H9 (cell line): ENCODE measurements at regions not wholly inside any gene's neighbourhood (a gene's known extent, or its start where the extent isn't known, plus 50 kb on each side); places are given as distances from the start of the nearest gene placed in this dataset.

Experiments
- DNase-seq: peaks from one replicate; pipeline ENCODE4 v3.0.0-alpha.2; 2017
- H2AFZ ChIP-seq: one replicate; pipeline ENCODE4 v1.6.1; 2013; ENCODE audit warnings: mild to moderate bottlenecking, low read length, control low read depth, moderate library complexity
- H2AK5ac ChIP-seq: 2 replicates; pipeline ENCODE4 v1.6.1; 2013; ENCODE audit warnings: low read length, control low read depth, mixed read lengths; ENCODE audit not compliant: insufficient read length
- H2BK120ac ChIP-seq: one replicate; pipeline ENCODE4 v1.6.1; 2013; ENCODE audit warnings: low read depth, mild to moderate bottlenecking, low read length, control low read depth, inconsistent platforms; ENCODE audit not compliant: poor library complexity, severe bottlenecking
- H2BK12ac ChIP-seq: 2 replicates; pipeline ENCODE4 v1.6.1; 2013; ENCODE audit warnings: low read length, control low read depth, mixed read lengths, low read depth; ENCODE audit not compliant: insufficient read length
- H2BK15ac ChIP-seq: 2 replicates; pipeline ENCODE4 v1.6.1; 2013; ENCODE audit warnings: low read depth, low read length, control low read depth
- H2BK20ac ChIP-seq: one replicate; pipeline ENCODE4 v1.6.1; 2013; ENCODE audit warnings: low read depth, mild to moderate bottlenecking, low read length, control low read depth, inconsistent platforms; ENCODE audit not compliant: poor library complexity, severe bottlenecking
- H2BK5ac ChIP-seq: 2 replicates; pipeline ENCODE4 v1.6.1; 2013; ENCODE audit warnings: low read length, control low read depth, mixed read lengths; ENCODE audit not compliant: insufficient read length
- H3K14ac ChIP-seq: 2 replicates; pipeline ENCODE4 v1.6.1; 2013; ENCODE audit warnings: low read length, control low read depth; ENCODE audit not compliant: insufficient read depth
- H3K18ac ChIP-seq: 2 replicates; pipeline ENCODE4 v1.6.1; 2013; ENCODE audit warnings: low read depth, mild to moderate bottlenecking, mixed read lengths, low read length, control low read depth; ENCODE audit not compliant: insufficient read length
- H3K23ac ChIP-seq: 2 replicates; pipeline ENCODE4 v1.6.1; 2013; ENCODE audit warnings: low read length, control low read depth, mixed read lengths, low read depth; ENCODE audit not compliant: insufficient read length
- H3K23me2 ChIP-seq: 2 replicates; pipeline ENCODE4 v1.6.1; 2013; ENCODE audit warnings: low read depth, mild to moderate bottlenecking, mixed read lengths, low read length, control low read depth; ENCODE audit not compliant: insufficient read length, poor library complexity, severe bottlenecking
- H3K27ac ChIP-seq: 2 replicates; pipeline ENCODE4 v1.5.1; 2013; ENCODE audit warnings: low read length, control low read depth, mixed read lengths, low read depth; ENCODE audit not compliant: insufficient read length
- H3K27me3 ChIP-seq: 2 replicates; pipeline ENCODE4 v1.6.1; 2013; ENCODE audit warnings: low read length, control low read depth, inconsistent platforms; ENCODE audit not compliant: insufficient read depth
- H3K4ac ChIP-seq: 2 replicates; pipeline ENCODE4 v1.6.1; 2013; ENCODE audit warnings: low read depth, mild to moderate bottlenecking, control low read depth, inconsistent platforms, low read length, moderate library complexity
- H3K4me1 ChIP-seq: 2 replicates; pipeline ENCODE4 v1.6.1; 2013; ENCODE audit warnings: low read length, control low read depth, inconsistent platforms; ENCODE audit not compliant: insufficient read depth
- H3K4me2 ChIP-seq: 2 replicates; pipeline ENCODE4 v1.6.1; 2013; ENCODE audit warnings: low read length, control low read depth, mixed read lengths; ENCODE audit not compliant: insufficient read length, insufficient read depth
- H3K56ac ChIP-seq: 2 replicates; pipeline ENCODE4 v1.6.1; 2013; ENCODE audit warnings: low read depth, mild to moderate bottlenecking, mixed read lengths, low read length, control low read depth; ENCODE audit not compliant: insufficient read length
- H3K79me1 ChIP-seq: 2 replicates; pipeline ENCODE4 v1.6.1; 2013; ENCODE audit warnings: low read depth, mild to moderate bottlenecking, moderate library complexity, low read length, control low read depth, inconsistent platforms; ENCODE audit not compliant: insufficient read depth, poor library complexity, severe bottlenecking
- H3K79me2 ChIP-seq: 2 replicates; pipeline ENCODE4 v1.6.1; 2013; ENCODE audit warnings: low read length, control low read depth, inconsistent platforms; ENCODE audit not compliant: insufficient read depth
- H3K9ac ChIP-seq: 2 replicates; pipeline ENCODE4 v1.6.1; 2013; ENCODE audit warnings: low read length, control low read depth, mixed read lengths; ENCODE audit not compliant: insufficient read length; ENCODE audit errors: extremely low read depth
- H3K9me3 ChIP-seq: one replicate; pipeline ENCODE4 v1.6.1; 2013; ENCODE audit warnings: low read depth, low read length, inconsistent platforms; ENCODE audit not compliant: control insufficient read depth
- H3T11ph ChIP-seq: one replicate; pipeline ENCODE4 v1.6.1; 2013; ENCODE audit warnings: mild to moderate bottlenecking, low read length, control low read depth, inconsistent platforms
- H4K20me1 ChIP-seq: one replicate; pipeline ENCODE4 v1.6.1; 2013; ENCODE audit not compliant: control insufficient read depth, insufficient read length, insufficient read depth
- H4K5ac ChIP-seq: 2 replicates; pipeline ENCODE4 v1.6.1; 2013; ENCODE audit warnings: low read depth, mild to moderate bottlenecking, mixed read lengths, low read length, control low read depth; ENCODE audit not compliant: insufficient read length
- H4K8ac ChIP-seq: replicated peaks from 2 replicates; pipeline ENCODE4 v1.6.1; 2013; ENCODE audit warnings: low read length, control low read depth, mixed read lengths, low read depth; ENCODE audit not compliant: insufficient read length
- H4K91ac ChIP-seq: 2 replicates; pipeline ENCODE4 v1.6.1; 2013; ENCODE audit warnings: low read depth, mild to moderate bottlenecking, moderate library complexity, mixed read lengths, low read length, control low read depth; ENCODE audit not compliant: insufficient read length
- H3K27ac Mint-ChIP-seq, 3 experiments: 2 replicates in 2 of 3; 3 replicates in 1 of 3; pipeline ENCODE4 v1.8.0; 2020 to 2021; ENCODE audit warnings: mixed read lengths in 3 of 3, mild to moderate bottlenecking in 1 of 3, moderate library complexity in 1 of 3
- H3K27me3 Mint-ChIP-seq: 2 replicates; pipeline ENCODE4 v1.8.0; 2021; ENCODE audit warnings: low read depth, mild to moderate bottlenecking, moderate library complexity, mixed read lengths
- H3K36me3 Mint-ChIP-seq, 3 experiments: 2 replicates in 2 of 3; 3 replicates in 1 of 3; pipeline ENCODE4 v1.8.0; 2020 to 2021; ENCODE audit warnings: low read depth in 3 of 3, mixed read lengths in 3 of 3; ENCODE audit not compliant: insufficient read depth in 1 of 3
- H3K4me1 Mint-ChIP-seq, 2 experiments: 2 replicates each; pipeline ENCODE4 v1.8.0; 2020; ENCODE audit warnings: mixed read lengths in 2 of 2
- H3K4me3 Mint-ChIP-seq, 2 experiments: 2 replicates in 1 of 2; 3 replicates in 1 of 2; pipeline ENCODE4 v1.8.0; 2020 to 2021; ENCODE audit warnings: mild to moderate bottlenecking in 2 of 2, mixed read lengths in 2 of 2, moderate library complexity in 1 of 2
- H3K9me3 Mint-ChIP-seq, 2 experiments: 2 replicates in 1 of 2; 3 replicates in 1 of 2; pipeline ENCODE4 v1.8.0; 2020; ENCODE audit warnings: mild to moderate bottlenecking in 2 of 2, mixed read lengths in 2 of 2, moderate library complexity in 1 of 2
- CTCF ChIP-seq: fragments of 200-600 bp; sonication (generic); conservative IDR thresholded peaks from 3 replicates; pipeline ENCODE4 v1.8.0; 2021; ENCODE audit warnings: antibody characterized with exemption, mild to moderate bottlenecking
- WGBS: extraction: QIAGEN DNeasy Blood & Tissue Kit; methylation state at CpG from one replicate; pipeline ENCODE4 v1.1.7; 2013; ENCODE audit warnings: missing lambda C conversion rate, low lambda C conversion rate, mixed read lengths; ENCODE audit not compliant: insufficient read length; ENCODE audit errors: extremely low coverage; 5-methylcytosine and 5-hydroxymethylcytosine counted together

GRCh38 chr7:63087575-63088190, 911.0 kb upstream of the ZNF722 start:
- Histone ChIP-seq H3K23me2 (no peaks in the 10 kb centered on the region), H2BK5ac (no peak overlapping the region), H3K9ac (no peak overlapping the region), H3K4ac (no peak overlapping the region), H3K27me3 (no peaks in the 10 kb centered on the region), H2AK5ac (no peak overlapping the region), H3K79me2 (no peaks in the 10 kb centered on the region), H3K18ac (no peak overlapping the region), H3K56ac (no peak overlapping the region), H4K5ac (no peak overlapping the region), H3K23ac (no peak overlapping the region), H2AFZ (no peak overlapping the region), H2BK20ac (no peak overlapping the region), H2BK15ac (no peak overlapping the region), H3T11ph (no peak overlapping the region), H3K4me1 (no peaks in the 10 kb centered on the region), H4K91ac (no peak overlapping the region), H2BK120ac (no peak overlapping the region), H3K27ac (no peak overlapping the region), H3K79me1 (no peaks in the 10 kb centered on the region), H2BK12ac (no peak overlapping the region), H3K14ac (no peak overlapping the region), H4K8ac (no peak overlapping the region), H3K9me3 (peaks cover 68% of the 10 kb centered on the region), H3K4me2 (no peak overlapping the region), H4K20me1 (no peaks in the 10 kb centered on the region)
- WGBS = no CpG with 5 or more reads among the region's 3 CpGs
- no peak for TF ChIP-seq CTCF
- Mint-ChIP-seq H3K9me3 (peaks cover 28 to 86% of the 10 kb centered on the region in 2 experiments), H3K27ac (no peak overlapping the region), H3K36me3 (peaks cover 9 to 62% (median 25%) of the 10 kb centered on the region in 3 experiments; a peak in 6 of 7 replicates), H3K4me1 (no peaks in the 10 kb centered on the region), H3K4me3 (no peak overlapping the region), H3K27me3 (peaks cover 4% of the 10 kb centered on the region; the same call in 1 of the 2 replicates)
- no peak for DNase-seq
